HFF-Myc (cell line): ENCODE measurements at regions not wholly inside any gene's neighbourhood (a gene's known extent, or its start where the extent isn't known, plus 50 kb on each side); places are given as distances from the start of the nearest gene placed in this dataset.
"Not testable (repeated sequence)": the region's sequence is repeated elsewhere in the genome, so short reads cannot be mapped to it uniquely, and the experiment has no call there.

ENCODE experiments used
- DNase-seq: peaks from one replicate; pipeline ENCODE4 v3.0.0-alpha.2; 2011; ENCODE audit warnings: low read depth; ENCODE audit errors: extremely low read depth
- H3K4me3 ChIP-seq: replicated peaks from 2 replicates; pipeline ENCODE4 v1.5.1; 2011; ENCODE audit warnings: low read depth, mild to moderate bottlenecking, control low read depth, low read length
- CTCF ChIP-seq: IDR thresholded peaks from 2 replicates; pipeline ENCODE4 v1.5.1; 2012; ENCODE audit warnings: mild to moderate bottlenecking, low read depth, low read length, control low read depth; ENCODE audit errors: missing control alignments

GRCh38 chr1:232351335-232351734 lies 278.6 kb downstream of the SIPA1L2 start:
- no peak for TF ChIP-seq CTCF
- DNase-seq, result no peak
- H3K4me3 ChIP-seq, result no peak overlapping the region

DNA sequence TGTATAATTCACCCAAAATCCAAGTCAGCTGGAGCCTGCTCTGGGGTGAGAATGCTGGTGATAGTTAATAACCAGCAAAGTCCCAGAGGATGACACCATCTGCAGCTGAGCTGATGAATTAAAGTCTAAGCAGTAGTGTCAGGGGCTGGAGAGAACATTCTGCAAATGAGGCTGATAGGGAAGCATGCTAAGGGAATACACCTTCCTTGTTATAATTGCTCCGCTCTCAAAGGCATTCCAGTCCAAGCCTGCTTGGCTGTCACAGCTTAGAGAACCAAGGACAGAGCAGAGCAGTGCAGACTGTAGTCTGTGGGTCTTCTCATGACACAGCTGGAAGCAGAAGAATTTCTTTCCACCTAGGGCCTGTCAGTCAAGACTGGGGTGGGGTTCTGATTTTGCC lies 283.1 kb downstream of the SIPA1L2 start:
- H3K4me3 ChIP-seq, result no peak overlapping the region
- DNase-seq, result no peak
- no peak for TF ChIP-seq CTCF

DNA sequence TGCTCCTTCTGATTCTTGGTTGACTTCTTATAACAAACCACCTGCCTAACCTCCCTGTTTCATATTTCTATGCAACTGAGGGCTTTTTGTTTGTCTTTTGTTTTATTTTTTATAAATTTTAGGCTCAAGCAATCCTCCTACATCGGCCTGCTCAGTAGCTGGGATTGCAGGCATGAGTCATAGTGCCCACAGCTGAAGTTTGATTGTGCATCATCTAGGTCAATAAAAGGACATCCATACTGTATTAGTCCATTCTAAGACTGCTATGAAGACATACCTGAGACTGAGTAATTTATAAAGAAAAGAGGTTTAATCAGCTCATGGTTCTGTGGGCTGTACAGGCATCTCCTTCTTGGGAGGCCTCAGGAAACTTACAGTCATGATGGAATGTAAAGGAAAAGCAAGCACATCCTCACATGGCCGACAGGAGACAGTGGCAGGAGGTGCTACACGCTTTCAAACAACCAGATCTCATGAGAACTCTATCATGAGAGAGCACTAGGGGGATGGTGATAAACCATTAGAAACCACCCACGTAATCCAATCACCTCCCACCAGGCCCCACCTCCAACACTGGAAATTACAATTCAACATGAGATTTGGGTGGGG lies 285.0 kb downstream of the SIPA1L2 start:
- no peak overlapping the region for H3K4me3 ChIP-seq
- TF ChIP-seq CTCF, result no peak
- no peak for DNase-seq

DNA sequence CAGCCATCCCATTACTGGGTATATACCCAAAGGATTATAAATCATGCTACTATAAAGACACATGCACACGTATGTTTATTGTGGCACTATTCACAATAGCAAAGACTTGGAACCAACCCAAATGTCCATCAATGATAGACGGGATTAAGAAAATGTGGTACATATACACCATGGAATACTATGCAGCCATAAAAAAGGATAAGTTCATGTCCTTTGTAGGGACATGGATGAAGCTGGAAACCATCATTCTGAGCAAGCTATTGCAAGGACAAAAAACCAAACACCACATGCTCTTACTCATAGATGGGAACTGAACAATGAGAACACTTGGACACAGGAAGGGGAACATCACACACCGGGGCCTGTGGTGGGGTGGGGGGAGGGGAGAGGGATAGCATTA lies 285.7 kb downstream of the SIPA1L2 start:
- not testable (repeated sequence) for H3K4me3 ChIP-seq, DNase-seq

DNA sequence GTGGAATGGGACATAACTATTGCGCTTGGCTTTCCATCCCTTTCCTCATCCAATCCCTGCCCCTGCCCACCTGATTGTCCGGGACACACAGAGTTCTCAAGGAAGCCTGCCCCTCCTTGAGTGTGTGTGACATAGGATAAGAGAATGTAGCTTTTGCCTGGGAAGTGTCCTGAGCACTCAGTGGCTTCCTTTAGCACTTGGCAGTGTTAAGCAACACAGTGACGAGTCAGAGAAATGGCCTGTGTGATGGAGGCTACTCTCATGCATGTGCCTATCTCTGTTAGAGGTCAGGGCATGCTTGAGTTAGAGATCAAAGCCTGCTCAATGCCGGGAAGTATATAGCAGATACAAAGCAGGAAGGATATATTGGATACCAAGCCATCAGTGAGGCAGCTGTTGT lies 289.5 kb downstream of the SIPA1L2 start:
- no peak for TF ChIP-seq CTCF
- H3K4me3 ChIP-seq, result no peak overlapping the region
- DNase-seq, result no peak

GRCh38 chr1:232339073-232339472 lies 290.9 kb downstream of the SIPA1L2 start:
- DNase-seq, result no peak
- TF ChIP-seq CTCF, result no peak

GRCh38 chr1:232335741-232336293 lies 294.1 kb downstream of the SIPA1L2 start:
- DNase-seq, result no peak
- H3K4me3 ChIP-seq, result no peak overlapping the region
- TF ChIP-seq CTCF, result no peak

More at GRCh38 chr1:232339073-232339472, 290.9 kb downstream of the SIPA1L2 start:
- H3K4me3 ChIP-seq, result no peak overlapping the region
